NCI-H69 (cell line): ENCODE measurements at regions not wholly inside any gene's neighbourhood (a gene's known extent, or its start where the extent isn't known, plus 50 kb on each side); places are given as distances from the start of the nearest gene placed in this dataset.
"Not testable (repeated sequence)": the region's sequence is repeated elsewhere in the genome, so short reads cannot be mapped to it uniquely, and the experiment has no call there.

Experiments used
- DNase-seq: peaks from one replicate; lab custom pipeline; 2025; lab: John Stamatoyannopoulos, UW

DNA sequence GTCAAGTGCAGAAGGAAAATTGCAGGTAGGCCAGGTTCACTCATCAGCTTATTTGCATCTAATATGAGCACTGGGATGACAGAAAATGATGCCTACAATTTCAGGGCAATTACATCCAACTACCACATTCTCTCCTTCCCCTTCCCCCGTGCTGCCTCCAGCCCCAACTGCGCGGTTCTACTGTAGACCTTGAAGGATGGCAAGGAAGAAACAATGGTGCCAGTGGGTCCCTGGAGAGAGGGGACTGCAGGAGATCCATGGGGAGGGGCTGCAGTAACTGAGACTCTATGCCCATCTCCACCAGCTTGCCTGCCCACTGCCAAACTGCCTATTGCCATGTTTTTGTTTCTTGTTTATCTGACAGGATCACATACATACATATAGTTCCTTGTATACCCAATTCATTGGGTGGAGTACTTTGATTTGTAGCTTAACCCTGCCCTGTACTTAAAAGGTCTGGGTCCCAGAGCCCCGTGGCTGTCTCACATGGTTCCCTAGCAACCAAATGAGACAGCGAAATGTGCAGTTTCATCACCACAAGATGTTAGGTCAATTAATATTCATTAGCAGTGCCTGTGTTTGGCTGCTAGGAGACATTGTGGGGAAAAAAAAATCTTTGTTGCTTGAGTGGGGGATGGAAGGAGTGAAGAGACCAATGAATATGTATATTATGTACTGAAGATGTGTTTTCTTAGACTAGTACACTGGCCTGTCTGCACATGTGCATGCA lies 253.5 kb upstream of the PLET1 start:
- peak; percentile 89 for DNase-seq

GRCh38 chr11:112516261-112516660 lies 255.6 kb upstream of the PLET1 start:
- DNase-seq = no peak

DNA sequence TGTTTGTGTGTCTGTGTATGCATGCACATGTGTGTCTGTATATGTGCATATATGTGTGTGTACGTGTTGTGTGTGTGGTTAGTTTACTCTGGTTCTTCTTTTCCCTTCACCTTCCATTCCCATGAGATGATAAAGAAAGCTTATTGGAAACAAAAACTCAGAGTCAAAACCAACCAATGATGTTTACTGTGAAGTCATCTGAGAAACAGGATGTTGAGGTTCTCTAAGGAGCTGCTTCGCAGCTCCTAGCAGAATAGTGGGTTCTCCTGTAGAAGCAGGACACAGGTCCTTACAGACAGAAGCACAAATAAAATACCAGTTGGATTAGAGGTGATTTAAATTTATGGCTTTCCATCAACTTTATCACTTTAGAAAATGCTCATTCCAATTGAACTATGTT lies 256.1 kb upstream of the PLET1 start:
- no peak for DNase-seq

- DNase-seq = no peak
These were observed 257.7 kb upstream of the PLET1 start for GRCh38 chr11:112518371-112518770.

- DNase-seq = no peak
These were observed 259.1 kb upstream of the PLET1 start for GRCh38 chr11:112519751-112520150.

GRCh38 chr11:112520354-112520753 lies 259.7 kb upstream of the PLET1 start:
- DNase-seq = peak; percentile 16

DNA sequence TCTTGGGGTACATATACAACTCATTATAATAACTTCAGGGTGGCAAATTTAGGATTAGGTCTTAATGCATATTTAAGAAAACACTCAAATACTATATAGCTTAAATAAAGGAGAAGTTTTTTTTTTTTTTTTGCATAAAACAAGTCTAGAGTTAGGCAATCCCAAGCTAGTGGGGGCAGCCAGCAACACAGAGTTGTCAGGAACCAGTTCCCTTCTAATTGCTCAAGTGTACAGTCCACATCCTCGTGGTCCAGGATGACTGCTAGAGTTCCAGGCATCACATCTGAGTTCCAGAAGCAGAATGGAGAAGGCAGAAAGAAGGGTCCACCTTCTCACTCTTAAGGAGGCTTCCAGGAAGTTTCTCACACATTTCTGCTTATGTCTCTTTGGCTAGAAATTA lies 261.9 kb upstream of the PLET1 start:
- DNase-seq = no peak

DNA sequence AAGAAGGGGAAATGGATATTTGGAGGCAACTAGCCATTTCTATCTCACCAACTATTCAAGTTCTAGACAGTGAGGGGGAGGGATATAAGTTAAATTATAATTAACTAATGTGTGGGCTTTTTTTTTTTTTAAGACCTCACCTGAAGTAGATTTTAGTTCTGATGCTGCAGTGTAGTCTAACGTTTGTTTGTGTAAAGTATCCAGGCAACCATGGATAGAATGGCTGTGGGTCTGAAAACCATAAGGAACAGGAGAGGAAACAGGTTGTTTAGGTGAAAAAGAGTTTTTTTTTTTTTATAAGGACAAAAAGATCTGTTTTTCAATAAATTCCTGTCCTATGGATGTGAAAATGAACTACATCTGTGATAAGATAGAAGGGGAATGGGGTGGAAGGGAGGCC lies 262.4 kb upstream of the PLET1 start:
- DNase-seq = peak; percentile 60

DNA sequence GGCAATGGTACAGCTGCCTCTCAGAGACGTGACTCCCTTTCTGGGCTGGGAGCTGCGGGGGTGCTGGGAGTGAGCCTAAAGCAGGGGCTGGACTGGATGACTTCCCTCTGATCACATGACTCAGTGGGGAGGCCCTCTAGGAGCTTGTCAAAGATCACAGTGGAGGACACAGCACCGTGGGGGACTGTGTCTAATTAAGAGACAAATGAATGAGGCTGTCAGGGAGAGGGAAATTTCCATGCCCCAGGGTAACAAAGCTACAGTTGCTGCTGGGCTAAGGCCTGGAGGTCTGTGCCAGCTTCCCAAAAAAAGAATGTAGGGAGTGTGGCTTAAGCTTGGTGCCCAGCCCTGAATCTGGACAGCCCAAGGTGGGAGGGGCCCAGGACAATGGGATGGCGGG lies 262.8 kb upstream of the PLET1 start:
- DNase-seq = peak; percentile 99

- no peak for DNase-seq
These were observed 263.3 kb upstream of the PLET1 start for GRCh38 chr11:112523951-112524350.

DNA sequence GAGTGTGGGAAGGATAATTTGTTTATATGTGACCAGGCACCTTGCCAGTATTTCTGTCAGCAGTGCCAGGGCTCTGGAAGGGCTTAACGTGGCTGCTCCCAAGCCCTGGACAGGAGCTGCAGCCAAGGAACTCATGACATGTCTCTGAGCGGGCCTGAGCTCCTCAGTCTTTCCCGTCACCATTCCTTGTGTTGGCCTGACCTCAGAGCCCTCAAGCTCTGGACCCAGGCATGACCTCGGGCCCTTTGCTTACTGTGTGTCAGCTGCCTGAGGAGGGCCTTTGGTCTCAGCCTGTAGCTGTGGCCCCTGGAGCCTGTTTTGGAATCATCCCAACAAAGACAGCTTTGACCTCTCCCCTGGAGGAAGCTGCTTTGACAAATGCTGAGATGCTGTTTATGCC lies 264.1 kb upstream of the PLET1 start:
- DNase-seq = peak; percentile 55

DNA sequence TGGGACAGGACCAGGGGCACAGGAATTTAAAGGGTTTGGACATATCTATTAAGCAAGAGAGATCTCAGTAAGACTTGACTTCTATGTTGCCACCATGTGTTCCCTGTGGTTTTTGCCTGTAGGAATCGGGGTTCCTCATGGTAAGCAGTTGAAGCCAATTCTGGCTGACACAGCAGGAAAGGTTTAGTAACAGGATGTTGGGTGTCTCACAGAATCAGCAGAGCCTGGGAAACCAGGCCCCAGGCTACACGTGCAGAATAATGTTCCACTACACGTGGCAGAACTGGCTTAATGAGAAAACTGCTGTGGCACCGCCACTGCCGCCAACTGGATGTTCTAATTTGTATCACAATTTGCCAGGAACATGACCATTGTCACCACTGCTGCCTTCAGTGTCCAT lies 264.6 kb upstream of the PLET1 start:
- peak; percentile 46 for DNase-seq

- no peak for DNase-seq
These were observed 265.4 kb upstream of the PLET1 start for GRCh38 chr11:112525844-112526590.

- peak; percentile 26 for DNase-seq
These were observed 266.2 kb upstream of the PLET1 start for GRCh38 chr11:112526699-112527416.

DNA sequence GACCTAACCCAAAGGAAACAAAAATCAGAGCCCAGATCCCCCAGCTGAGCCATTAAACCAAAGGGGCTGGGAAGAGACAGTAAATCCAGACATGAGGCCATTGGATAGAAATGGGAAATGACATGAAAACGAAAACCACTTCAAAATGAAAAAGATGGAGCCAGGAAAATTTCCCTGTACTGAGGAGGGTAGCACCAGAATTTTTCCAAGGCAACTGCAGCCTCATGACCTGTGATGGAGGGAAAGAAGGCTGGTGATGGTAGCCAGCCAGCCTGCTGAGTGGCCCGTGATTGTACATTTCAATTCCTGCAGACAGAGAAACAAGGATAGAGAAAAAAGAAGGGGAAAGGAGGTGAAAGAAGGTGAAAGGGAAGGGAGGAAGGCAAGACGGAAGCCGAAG lies 268.4 kb upstream of the PLET1 start:
- DNase-seq = no peak

- DNase-seq = no peak
These were observed 271.8 kb upstream of the PLET1 start for GRCh38 chr11:112532506-112532905.

DNA sequence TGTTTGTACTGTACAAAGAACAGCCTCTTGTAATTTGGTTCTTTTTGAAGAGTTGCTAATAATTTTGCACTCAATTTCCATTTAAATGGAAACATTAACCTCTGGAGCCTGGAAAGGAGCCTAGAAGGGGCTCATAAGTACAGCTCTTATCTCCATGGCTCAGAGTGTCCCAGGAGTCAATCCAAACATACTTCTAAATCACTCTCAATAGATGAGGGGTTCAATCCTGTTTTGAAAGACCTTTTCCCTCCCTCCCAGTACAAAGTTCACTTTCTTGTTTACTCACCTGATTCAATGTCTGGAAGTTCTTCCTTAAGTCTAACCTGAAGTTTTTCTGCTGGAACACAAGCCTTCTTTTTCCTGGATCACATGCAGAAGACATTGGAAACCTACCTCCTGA lies 273.0 kb upstream of the PLET1 start:
- DNase-seq = no peak

DNA sequence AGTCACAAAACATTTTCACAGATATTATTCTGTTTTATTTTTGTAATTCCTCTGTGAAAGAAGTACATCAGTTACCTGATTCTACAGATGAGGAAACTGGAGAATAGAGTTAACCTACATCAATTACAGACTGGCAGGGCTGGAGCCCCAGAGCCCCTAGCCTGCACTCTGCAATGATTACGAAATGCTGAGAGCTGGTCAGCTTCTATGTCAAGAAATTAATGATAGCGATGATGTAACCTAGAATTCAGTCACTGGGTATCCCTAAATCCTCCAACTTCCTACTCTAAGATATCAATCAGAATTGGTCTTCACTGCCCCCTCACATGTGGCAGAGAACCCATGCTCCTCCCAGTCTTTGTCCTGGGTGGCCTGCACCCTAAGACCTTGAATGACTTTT lies 273.5 kb upstream of the PLET1 start:
- DNase-seq = no peak

GRCh38 chr11:112537026-112537425 lies 276.4 kb upstream of the PLET1 start:
- no peak for DNase-seq

DNA sequence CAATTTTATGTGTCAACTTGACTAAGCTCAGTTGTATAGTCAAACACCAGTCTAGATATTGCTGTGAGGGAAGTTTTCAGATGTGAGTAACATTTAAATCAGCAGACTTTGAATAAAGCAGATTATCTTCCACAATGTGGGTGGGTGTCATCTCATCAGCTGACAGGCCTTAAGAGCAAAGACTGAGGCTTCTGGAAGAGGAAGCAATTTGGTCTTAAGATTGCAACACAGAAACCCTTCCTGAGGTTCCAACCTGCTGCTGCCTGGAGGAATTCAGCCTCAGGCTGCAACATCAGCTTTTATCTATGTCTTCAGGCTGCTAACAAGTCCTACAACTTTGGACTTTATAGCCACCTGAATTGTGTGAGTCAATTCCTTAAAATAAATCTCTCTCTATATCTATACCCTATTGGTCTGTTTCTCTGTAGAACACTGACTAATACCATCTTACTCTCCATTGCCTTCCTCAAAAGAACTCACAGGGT lies 277.2 kb upstream of the PLET1 start:
- no peak for DNase-seq

DNA sequence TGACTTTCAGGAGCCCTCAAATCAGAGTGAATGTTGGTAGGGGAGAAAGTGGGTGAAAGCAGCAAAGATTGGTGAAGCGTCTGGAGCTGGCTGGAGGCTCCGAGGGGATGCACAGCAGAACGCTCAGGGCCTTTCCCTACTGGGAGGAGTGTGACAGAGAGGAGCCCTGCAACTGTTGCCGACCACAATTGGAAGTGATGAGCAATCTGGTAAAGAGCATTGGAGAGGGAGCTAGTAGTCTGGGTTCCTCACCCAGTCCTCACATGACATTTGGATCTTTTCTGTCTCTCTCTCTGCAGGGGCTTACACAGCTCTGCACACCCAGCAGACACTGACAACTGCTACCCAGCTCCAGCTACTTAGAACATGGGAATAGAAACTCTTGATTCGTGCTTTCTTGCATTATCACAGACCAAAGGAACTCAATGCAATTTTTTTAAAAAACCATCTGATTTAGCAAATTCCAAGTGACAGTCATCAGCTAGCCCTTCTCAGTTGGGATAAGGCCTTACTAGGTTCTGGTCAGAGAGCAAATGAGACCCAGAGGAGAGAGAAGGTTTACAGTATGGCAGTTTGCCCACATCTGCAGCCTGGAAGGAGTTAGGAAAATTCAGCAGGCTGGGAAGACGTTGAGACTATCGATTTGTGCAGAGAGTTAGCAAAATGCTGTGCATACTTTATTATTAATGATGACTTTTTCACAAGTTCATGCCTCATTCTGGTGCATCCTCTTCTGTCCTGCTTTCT lies 278.0 kb upstream of the PLET1 start:
- no peak for DNase-seq

DNA sequence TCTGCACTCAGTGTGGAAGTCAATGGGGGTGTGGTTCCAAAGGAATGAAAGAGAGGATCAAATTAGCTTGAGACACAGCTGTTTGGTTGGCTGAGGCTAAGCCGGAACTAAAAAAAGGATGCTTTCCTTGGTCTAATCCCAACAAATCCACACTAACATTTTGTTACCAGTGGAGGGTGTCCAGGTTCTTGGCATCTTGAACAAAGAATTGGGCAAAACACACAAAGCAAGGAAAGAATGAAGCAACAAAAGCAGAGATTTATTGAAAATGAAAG lies 278.6 kb upstream of the PLET1 start:
- not testable (repeated sequence) for DNase-seq
